Glutamatergic neuron (in vitro differentiated cells): ENCODE measurements at regions not wholly inside any gene's neighbourhood (a gene's known extent, or its start where the extent isn't known, plus 50 kb on each side); places are given as distances from the start of the nearest gene placed in this dataset. TPM values are rescaled to one million over a fixed set of nuclear protein-coding genes. Genes with fewer than 3 reads are reported as not detected.

Source experiments
- DNase-seq: peaks from one replicate; pipeline ENCODE4 v3.0.0; 2022
- H3K27ac Mint-ChIP-seq: one replicate; pipeline ENCODE4 v1.8.0; 2020; ENCODE audit warnings: mild to moderate bottlenecking, mixed read lengths, inconsistent platforms; ENCODE audit not compliant: unreplicated experiment
- H3K27me3 Mint-ChIP-seq: one replicate; pipeline ENCODE4 v1.8.0; 2020; ENCODE audit warnings: mild to moderate bottlenecking, moderate library complexity, mixed read lengths, inconsistent platforms; ENCODE audit not compliant: unreplicated experiment
- H3K36me3 Mint-ChIP-seq: one replicate; pipeline ENCODE4 v1.8.0; 2020; ENCODE audit warnings: mild to moderate bottlenecking, mixed read lengths, inconsistent platforms; ENCODE audit not compliant: unreplicated experiment
- H3K4me1 Mint-ChIP-seq: one replicate; pipeline ENCODE4 v1.8.0; 2020; ENCODE audit warnings: mild to moderate bottlenecking, low read depth, mixed read lengths, inconsistent platforms; ENCODE audit not compliant: unreplicated experiment
- H3K4me3 Mint-ChIP-seq: one replicate; pipeline ENCODE4 v1.8.0; 2020; ENCODE audit warnings: mild to moderate bottlenecking, mixed read lengths, inconsistent platforms; ENCODE audit not compliant: unreplicated experiment
- H3K9me3 Mint-ChIP-seq: one replicate; pipeline ENCODE4 v1.8.0; 2020; ENCODE audit warnings: mild to moderate bottlenecking, moderate library complexity, mixed read lengths, inconsistent platforms; ENCODE audit not compliant: unreplicated experiment
- microRNA-seq: library from miRNA; unstranded; fragments of <30 nt; microRNA quantifications from one replicate; pipeline ENCODE4, GENCODE V29; 2020; ENCODE audit not compliant: unreplicated experiment
- TF ChIP-seq, protein P1 (sequence below): fragments of 200-600 bp; sonication (generic); IDR thresholded peaks from one replicate; pipeline ENCODE4 v1.5.0; 2021; ENCODE audit not compliant: partially characterized antibody, unreplicated experiment

DNA sequence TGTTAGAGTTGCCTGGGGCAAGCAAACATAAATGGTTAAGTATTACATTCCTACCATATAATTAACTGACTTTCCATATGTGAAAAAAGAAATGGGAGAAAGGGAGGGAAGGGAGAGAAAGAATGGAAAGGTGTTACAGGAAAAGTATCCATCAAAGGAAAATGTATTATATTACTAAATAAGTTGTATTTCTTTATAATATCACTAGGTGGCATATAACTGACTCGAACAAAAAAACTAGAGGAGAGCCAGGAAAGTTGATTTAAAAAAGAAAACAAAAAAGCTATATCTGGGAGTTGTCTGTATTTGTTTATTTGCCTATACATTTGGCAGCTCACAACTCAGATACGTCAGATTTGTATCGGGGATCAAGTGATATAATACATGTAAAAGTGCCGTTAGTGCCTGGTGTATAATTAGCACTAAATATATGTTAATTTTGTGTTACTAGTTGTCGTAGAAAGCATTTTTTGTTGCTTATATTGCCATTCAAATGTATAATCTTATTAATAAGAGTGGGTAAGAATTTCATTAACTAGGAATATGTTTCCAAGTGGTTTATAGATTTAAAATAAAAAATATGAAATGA is 59.6 kb upstream of the ADAMTS19 start:
- H3K4me3 Mint-ChIP-seq, result no peak overlapping the region

DNA sequence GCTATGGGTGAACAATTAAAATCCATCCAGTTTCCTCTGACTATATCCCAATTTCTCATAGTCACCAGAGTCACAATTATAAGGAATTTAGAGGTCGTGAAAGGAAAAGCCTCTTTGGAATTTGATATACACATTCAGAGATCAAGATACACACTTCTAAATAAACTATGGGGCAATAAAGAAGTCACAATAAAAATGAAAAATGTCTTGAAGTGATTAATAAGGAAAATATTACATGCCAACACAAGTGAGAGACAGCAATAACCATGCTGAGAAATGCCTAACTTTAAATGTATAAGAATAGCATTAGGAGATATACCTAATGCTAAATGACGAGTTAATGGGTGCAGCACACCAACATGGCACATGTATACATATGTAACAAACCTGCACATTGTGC is 54.9 kb upstream of the ADAMTS19 start:
- no peaks in the 10 kb centered on the region for H3K36me3 Mint-ChIP-seq

More for the DNA sequence above, 59.6 kb upstream of the ADAMTS19 start:
- no peaks in the 10 kb centered on the region for H3K36me3 Mint-ChIP-seq
- TF ChIP-seq, protein P1, sequence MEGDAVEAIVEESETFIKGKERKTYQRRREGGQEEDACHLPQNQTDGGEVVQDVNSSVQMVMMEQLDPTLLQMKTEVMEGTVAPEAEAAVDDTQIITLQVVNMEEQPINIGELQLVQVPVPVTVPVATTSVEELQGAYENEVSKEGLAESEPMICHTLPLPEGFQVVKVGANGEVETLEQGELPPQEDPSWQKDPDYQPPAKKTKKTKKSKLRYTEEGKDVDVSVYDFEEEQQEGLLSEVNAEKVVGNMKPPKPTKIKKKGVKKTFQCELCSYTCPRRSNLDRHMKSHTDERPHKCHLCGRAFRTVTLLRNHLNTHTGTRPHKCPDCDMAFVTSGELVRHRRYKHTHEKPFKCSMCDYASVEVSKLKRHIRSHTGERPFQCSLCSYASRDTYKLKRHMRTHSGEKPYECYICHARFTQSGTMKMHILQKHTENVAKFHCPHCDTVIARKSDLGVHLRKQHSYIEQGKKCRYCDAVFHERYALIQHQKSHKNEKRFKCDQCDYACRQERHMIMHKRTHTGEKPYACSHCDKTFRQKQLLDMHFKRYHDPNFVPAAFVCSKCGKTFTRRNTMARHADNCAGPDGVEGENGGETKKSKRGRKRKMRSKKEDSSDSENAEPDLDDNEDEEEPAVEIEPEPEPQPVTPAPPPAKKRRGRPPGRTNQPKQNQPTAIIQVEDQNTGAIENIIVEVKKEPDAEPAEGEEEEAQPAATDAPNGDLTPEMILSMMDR, result peak; percentile 34
- no peak for DNase-seq
- H3K9me3 Mint-ChIP-seq, result peaks cover 2% of the 10 kb centered on the region
- H3K4me1 Mint-ChIP-seq, result no peaks in the 10 kb centered on the region
- no peak overlapping the region for H3K27ac Mint-ChIP-seq
- no peaks in the 10 kb centered on the region for H3K27me3 Mint-ChIP-seq

DNA sequence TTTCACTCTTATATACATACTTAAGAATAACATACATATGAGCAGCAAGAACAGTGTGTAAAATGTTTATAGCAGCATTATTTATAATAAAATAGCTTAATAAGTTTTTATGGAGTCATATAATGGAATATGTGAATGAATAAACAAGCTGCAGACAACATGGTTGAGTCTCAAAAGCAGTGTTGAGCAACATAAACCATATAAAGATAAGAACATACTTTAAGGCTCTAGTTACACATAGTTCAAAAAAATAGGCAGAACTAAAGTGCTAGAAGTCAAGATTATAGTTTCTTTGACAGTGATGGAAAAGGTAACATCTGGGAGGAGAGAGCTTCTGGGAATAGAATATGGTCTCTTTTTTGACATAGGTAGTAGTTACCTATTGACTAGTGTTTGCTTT is 53.7 kb upstream of the ADAMTS19 start:
- H3K9me3 Mint-ChIP-seq, result no peaks in the 10 kb centered on the region
- no peak overlapping the region for H3K27ac Mint-ChIP-seq
- H3K27me3 Mint-ChIP-seq, result no peaks in the 10 kb centered on the region
- H3K4me3 Mint-ChIP-seq, result no peak overlapping the region
- TF ChIP-seq, protein P1, result no peak
- H3K4me1 Mint-ChIP-seq, result no peaks in the 10 kb centered on the region
- DNase-seq, result no peak
- H3K36me3 Mint-ChIP-seq, result no peaks in the 10 kb centered on the region

More for the DNA sequence above, 54.9 kb upstream of the ADAMTS19 start:
- no peak overlapping the region for H3K27ac Mint-ChIP-seq
- no peaks in the 10 kb centered on the region for H3K4me1 Mint-ChIP-seq
- no peak overlapping the region for H3K4me3 Mint-ChIP-seq
- no peak for DNase-seq
- H3K9me3 Mint-ChIP-seq, result no peaks in the 10 kb centered on the region
- TF ChIP-seq, protein P1, result no peak
- H3K27me3 Mint-ChIP-seq, result no peaks in the 10 kb centered on the region

Small RNA genes lying in the stretch of these regions (microRNA-seq; reads per million reads assigned to microRNA genes)
- gene MIR4460, result not detected
